ENCODE measurements at regions not wholly inside any gene's neighbourhood (a gene's known extent, or its start where the extent isn't known, plus 50 kb on each side); places are given as distances from the start of the nearest gene placed in this dataset.

DNA sequence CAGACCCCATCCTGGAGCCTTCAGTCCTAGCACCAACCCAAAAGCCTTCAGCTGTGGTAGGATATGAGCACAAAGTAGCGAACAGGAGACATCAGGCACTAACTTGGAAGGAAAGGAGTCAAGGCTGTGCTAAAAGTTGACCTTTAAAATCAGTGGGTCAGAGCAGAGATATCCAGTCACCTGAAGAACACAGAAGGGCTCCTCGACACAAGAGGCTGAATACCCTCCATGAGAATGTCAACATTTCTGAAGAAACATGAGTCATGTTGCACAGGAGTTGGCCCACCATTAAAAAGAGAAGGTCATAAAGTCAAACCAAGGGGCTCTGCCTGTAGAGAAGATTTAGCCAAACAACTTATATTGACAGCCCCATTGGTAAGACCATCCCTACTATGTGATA lies 172.5 kb downstream of the PLPP3 start:
- H3K9ac ChIP-seq (ENCODE audit: low read depth in 1 of 2, low read length in 2 of 2), result no peak overlapping the region
- no peaks in the 10 kb centered on the region for H3K9me3 ChIP-seq (ENCODE audit: control insufficient read depth in 1 of 2, low read length in 2 of 2)

DNA sequence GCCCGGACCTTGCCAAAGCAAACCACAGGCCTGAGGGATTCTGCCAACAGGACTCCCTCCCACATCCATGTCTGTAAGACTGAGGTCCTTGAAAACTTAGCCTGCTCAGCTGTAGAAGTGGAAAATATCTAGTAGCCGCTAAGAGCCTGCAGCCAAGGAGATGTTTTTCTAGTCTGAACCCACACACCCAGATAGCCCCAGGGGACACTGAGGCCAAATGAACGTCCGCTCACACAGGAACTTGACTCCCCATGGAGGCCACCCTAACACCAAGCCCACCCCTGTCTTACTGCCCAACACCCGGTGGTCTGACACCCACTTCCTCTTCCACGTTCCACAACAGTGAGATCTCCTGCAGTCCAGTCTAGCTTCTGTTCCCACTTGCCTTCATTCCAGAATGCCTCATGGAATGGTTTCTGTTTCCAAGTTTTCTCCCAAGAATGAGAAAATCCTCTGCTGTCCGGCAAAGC lies 174.8 kb downstream of the PLPP3 start:
- Histone ChIP-seq H3K9ac (ENCODE audit: low read depth in 1 of 2, low read length in 2 of 2) (no peak overlapping the region), H3K36me3 (ENCODE audit: control insufficient read depth in 1 of 2, insufficient read depth in 2 of 2, low read length in 2 of 2) (no peaks in the 10 kb centered on the region), H3K9me3 (ENCODE audit: control insufficient read depth in 1 of 2, low read length in 2 of 2) (no peaks in the 10 kb centered on the region), H3K4me3 (ENCODE audit: low read depth in 1 of 2, low read length in 2 of 2) (no peak overlapping the region), H3K27me3 (ENCODE audit: control insufficient read depth in 1 of 2, insufficient read depth in 2 of 2, low read length in 2 of 2) (no peaks in the 10 kb centered on the region), H3K4me1 (ENCODE audit: control insufficient read depth in 1 of 2, insufficient read depth in 2 of 2, low read length in 2 of 2) (peaks cover 0 to 4% of the 10 kb centered on the region in 2 donors), H3K27ac (ENCODE audit: low read depth, low read length) (no peak overlapping the region)

More for the DNA sequence above, 172.5 kb downstream of the PLPP3 start:
- H3K36me3 ChIP-seq (ENCODE audit: control insufficient read depth in 1 of 2, insufficient read depth in 2 of 2, low read length in 2 of 2), result no peaks in the 10 kb centered on the region
- H3K4me3 ChIP-seq (ENCODE audit: low read depth in 1 of 2, low read length in 2 of 2), result no peak overlapping the region
- no peaks in the 10 kb centered on the region for H3K27me3 ChIP-seq (ENCODE audit: control insufficient read depth in 1 of 2, insufficient read depth in 2 of 2, low read length in 2 of 2)
- H3K4me1 ChIP-seq (ENCODE audit: control insufficient read depth in 1 of 2, insufficient read depth in 2 of 2, low read length in 2 of 2), result peaks cover 0 to 4% of the 10 kb centered on the region in 2 donors
- H3K27ac ChIP-seq (ENCODE audit: low read depth, low read length), result no peak overlapping the region

DNA sequence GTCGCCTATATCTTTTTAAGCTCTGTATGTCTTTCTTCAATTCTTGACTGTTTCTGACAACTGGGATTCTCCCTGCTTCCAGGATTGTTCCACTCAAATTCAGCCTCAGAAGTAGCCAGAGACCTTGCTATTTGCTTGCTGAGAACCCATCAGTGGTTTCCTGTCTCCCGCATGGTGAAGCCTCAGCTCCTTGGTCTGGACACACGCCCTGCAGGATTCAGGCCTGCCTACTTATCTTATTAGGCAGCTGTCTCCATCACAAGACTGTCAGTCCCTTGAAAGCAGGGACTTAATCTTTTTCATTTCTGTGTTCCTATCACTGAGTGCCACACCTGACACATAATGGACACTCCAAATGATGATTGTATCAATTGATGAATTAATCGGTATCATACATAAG lies 175.3 kb downstream of the PLPP3 start:
- Histone ChIP-seq H3K4me3 (ENCODE audit: low read depth in 1 of 2, low read length in 2 of 2) (no peak overlapping the region), H3K9me3 (ENCODE audit: control insufficient read depth in 1 of 2, low read length in 2 of 2) (no peaks in the 10 kb centered on the region), H3K4me1 (ENCODE audit: control insufficient read depth in 1 of 2, insufficient read depth in 2 of 2, low read length in 2 of 2) (no peaks in the 10 kb centered on the region), H3K27ac (ENCODE audit: low read depth, low read length) (no peak overlapping the region), H3K36me3 (ENCODE audit: control insufficient read depth in 1 of 2, insufficient read depth in 2 of 2, low read length in 2 of 2) (no peaks in the 10 kb centered on the region), H3K27me3 (ENCODE audit: control insufficient read depth in 1 of 2, insufficient read depth in 2 of 2, low read length in 2 of 2) (no peaks in the 10 kb centered on the region), H3K9ac (ENCODE audit: low read depth in 1 of 2, low read length in 2 of 2) (no peak overlapping the region)

DNA sequence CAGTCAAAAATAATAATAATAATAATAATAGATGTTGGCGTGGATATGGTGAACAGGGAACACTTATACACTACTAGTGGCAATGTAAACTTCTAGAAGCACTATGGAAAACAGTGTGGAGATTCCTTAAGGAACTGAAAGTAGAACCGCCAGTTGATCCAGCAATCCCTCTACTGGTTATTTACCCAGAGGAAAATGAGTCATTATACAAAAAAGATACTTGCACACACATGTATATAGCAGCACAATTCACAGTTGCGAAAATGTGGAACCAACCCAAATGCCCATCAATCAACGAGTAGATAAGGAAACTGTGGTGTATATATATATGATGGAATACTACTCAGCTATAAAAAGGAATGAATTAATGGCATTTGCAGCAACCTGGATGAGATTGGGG lies 176.0 kb downstream of the PLPP3 start:
- no peak overlapping the region for H3K4me3 ChIP-seq (ENCODE audit: low read depth in 1 of 2, low read length in 2 of 2)
- no peak overlapping the region for H3K27ac ChIP-seq (ENCODE audit: low read depth, low read length)
- H3K9me3 ChIP-seq (ENCODE audit: control insufficient read depth in 1 of 2, low read length in 2 of 2), result no peaks in the 10 kb centered on the region
- no peak overlapping the region for H3K9ac ChIP-seq (ENCODE audit: low read depth in 1 of 2, low read length in 2 of 2)
- H3K27me3 ChIP-seq (ENCODE audit: control insufficient read depth in 1 of 2, insufficient read depth in 2 of 2, low read length in 2 of 2), result peaks cover 0 to 2% of the 10 kb centered on the region in 2 donors
- H3K4me1 ChIP-seq (ENCODE audit: control insufficient read depth in 1 of 2, insufficient read depth in 2 of 2, low read length in 2 of 2), result no peaks in the 10 kb centered on the region
- H3K36me3 ChIP-seq (ENCODE audit: control insufficient read depth in 1 of 2, insufficient read depth in 2 of 2, low read length in 2 of 2), result no peaks in the 10 kb centered on the region

DNA sequence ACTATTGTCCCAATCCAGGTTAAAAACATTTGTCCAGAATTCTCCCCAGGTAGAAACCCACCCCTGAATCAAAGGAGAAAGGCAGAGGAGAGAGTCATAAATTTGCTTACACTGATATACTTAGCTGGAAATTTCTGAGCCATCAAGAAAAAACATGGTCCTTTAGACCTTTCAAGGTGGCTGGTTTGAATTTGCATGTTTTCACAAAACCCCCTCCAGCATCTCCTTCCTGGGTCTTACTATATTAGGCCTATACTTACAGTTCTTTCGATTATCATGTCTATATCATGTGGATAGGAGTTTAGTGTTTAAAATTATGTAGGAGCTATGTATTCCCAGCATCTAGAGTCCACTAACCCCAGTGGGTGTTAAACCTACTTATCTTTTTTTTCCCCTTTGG lies 178.2 kb downstream of the PLPP3 start:
- no peak overlapping the region for H3K9ac ChIP-seq (ENCODE audit: low read depth in 1 of 2, low read length in 2 of 2)
- H3K4me3 ChIP-seq (ENCODE audit: low read depth in 1 of 2, low read length in 2 of 2), result no peak overlapping the region
- H3K27me3 ChIP-seq (ENCODE audit: control insufficient read depth in 1 of 2, insufficient read depth in 2 of 2, low read length in 2 of 2), result peaks cover 0 to 8% of the 10 kb centered on the region in 2 donors
- H3K9me3 ChIP-seq (ENCODE audit: control insufficient read depth in 1 of 2, low read length in 2 of 2), result no peaks in the 10 kb centered on the region
- H3K27ac ChIP-seq (ENCODE audit: low read depth, low read length), result no peak overlapping the region
- no peaks in the 10 kb centered on the region for H3K36me3 ChIP-seq (ENCODE audit: control insufficient read depth in 1 of 2, insufficient read depth in 2 of 2, low read length in 2 of 2)
- H3K4me1 ChIP-seq (ENCODE audit: control insufficient read depth in 1 of 2, insufficient read depth in 2 of 2, low read length in 2 of 2), result no peaks in the 10 kb centered on the region

DNA sequence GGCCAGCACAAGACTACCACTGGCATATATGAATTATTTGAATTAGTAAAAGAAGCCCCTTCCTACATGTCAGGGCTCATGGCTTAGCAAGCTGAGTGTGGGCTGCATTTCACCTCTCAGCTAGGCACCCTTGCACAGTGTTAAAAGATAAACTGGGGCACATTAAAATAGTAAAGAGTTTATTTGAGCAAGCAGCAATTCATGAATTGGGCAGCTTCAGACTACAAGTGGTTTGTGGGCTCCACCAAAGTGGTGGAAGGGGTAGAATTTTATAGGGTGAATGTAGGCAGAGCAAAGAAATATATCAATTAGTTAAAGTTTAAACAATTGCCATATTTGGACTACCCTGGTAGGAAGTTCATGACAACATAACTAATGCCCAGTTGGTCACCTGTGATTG lies 178.8 kb downstream of the PLPP3 start:
- Histone ChIP-seq H3K36me3 (ENCODE audit: control insufficient read depth in 1 of 2, insufficient read depth in 2 of 2, low read length in 2 of 2) (no peaks in the 10 kb centered on the region), H3K27ac (ENCODE audit: low read depth, low read length) (no peak overlapping the region), H3K27me3 (ENCODE audit: control insufficient read depth in 1 of 2, insufficient read depth in 2 of 2, low read length in 2 of 2) (peaks cover 0 to 8% of the 10 kb centered on the region in 2 donors), H3K4me1 (ENCODE audit: control insufficient read depth in 1 of 2, insufficient read depth in 2 of 2, low read length in 2 of 2) (no peaks in the 10 kb centered on the region), H3K9me3 (ENCODE audit: control insufficient read depth in 1 of 2, low read length in 2 of 2) (no peaks in the 10 kb centered on the region), H3K4me3 (ENCODE audit: low read depth in 1 of 2, low read length in 2 of 2) (no peak overlapping the region), H3K9ac (ENCODE audit: low read depth in 1 of 2, low read length in 2 of 2) (no peak overlapping the region)

DNA sequence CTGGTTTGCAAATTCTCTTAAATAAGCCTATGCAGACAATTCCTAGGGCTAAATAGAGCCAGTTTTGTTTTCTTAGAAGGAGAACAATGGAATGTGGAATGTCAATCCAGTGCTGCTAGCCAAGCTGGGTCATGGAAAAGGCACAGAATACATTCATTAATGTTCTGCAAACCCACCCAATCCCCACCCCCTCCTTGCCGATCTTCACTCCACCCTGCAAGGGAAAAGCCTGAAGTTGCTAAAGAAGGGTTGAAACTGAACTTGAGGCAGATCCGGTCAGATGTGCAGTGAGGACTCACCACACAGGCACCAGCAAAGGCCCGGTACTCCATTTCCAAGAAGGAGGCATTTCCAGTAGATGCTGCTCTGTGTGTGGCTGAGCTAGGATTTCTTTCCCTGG lies 179.6 kb downstream of the PLPP3 start:
- no peak overlapping the region for H3K4me3 ChIP-seq (ENCODE audit: low read depth in 1 of 2, low read length in 2 of 2)
- H3K27me3 ChIP-seq (ENCODE audit: control insufficient read depth in 1 of 2, insufficient read depth in 2 of 2, low read length in 2 of 2), result peaks cover 0 to 8% of the 10 kb centered on the region in 2 donors
- no peak overlapping the region for H3K27ac ChIP-seq (ENCODE audit: low read depth, low read length)
- H3K9ac ChIP-seq (ENCODE audit: low read depth in 1 of 2, low read length in 2 of 2), result no peak overlapping the region
- H3K36me3 ChIP-seq (ENCODE audit: control insufficient read depth in 1 of 2, insufficient read depth in 2 of 2, low read length in 2 of 2), result no peaks in the 10 kb centered on the region
- H3K9me3 ChIP-seq (ENCODE audit: control insufficient read depth in 1 of 2, low read length in 2 of 2), result no peaks in the 10 kb centered on the region
- H3K4me1 ChIP-seq (ENCODE audit: control insufficient read depth in 1 of 2, insufficient read depth in 2 of 2, low read length in 2 of 2), result no peaks in the 10 kb centered on the region

DNA sequence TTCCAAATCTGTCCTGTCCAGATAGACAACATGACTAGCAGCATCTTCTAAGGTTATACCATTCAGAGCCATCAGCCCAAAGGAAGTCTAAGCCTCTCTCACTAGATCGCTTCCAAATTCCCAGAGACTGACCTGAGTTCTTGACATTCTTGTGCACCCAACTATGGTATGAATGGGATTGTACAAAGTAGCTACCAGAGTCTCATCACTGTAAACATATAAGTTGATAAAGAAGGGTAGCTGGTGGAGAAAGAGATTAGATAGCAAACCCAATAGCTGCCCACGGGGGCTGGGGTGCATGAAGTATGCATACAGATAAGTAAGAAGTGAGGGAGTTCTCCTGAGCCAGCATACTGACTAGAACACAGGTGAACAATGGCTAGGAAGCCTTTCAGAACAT lies 180.0 kb downstream of the PLPP3 start:
- no peak overlapping the region for H3K27ac ChIP-seq (ENCODE audit: low read depth, low read length)
- H3K4me1 ChIP-seq (ENCODE audit: control insufficient read depth in 1 of 2, insufficient read depth in 2 of 2, low read length in 2 of 2), result no peaks in the 10 kb centered on the region
- H3K27me3 ChIP-seq (ENCODE audit: control insufficient read depth in 1 of 2, insufficient read depth in 2 of 2, low read length in 2 of 2), result peaks cover 0 to 8% of the 10 kb centered on the region in 2 donors
- H3K9ac ChIP-seq (ENCODE audit: low read depth in 1 of 2, low read length in 2 of 2), result no peak overlapping the region
- no peaks in the 10 kb centered on the region for H3K9me3 ChIP-seq (ENCODE audit: control insufficient read depth in 1 of 2, low read length in 2 of 2)
- no peak overlapping the region for H3K4me3 ChIP-seq (ENCODE audit: low read depth in 1 of 2, low read length in 2 of 2)
- no peaks in the 10 kb centered on the region for H3K36me3 ChIP-seq (ENCODE audit: control insufficient read depth in 1 of 2, insufficient read depth in 2 of 2, low read length in 2 of 2)

DNA sequence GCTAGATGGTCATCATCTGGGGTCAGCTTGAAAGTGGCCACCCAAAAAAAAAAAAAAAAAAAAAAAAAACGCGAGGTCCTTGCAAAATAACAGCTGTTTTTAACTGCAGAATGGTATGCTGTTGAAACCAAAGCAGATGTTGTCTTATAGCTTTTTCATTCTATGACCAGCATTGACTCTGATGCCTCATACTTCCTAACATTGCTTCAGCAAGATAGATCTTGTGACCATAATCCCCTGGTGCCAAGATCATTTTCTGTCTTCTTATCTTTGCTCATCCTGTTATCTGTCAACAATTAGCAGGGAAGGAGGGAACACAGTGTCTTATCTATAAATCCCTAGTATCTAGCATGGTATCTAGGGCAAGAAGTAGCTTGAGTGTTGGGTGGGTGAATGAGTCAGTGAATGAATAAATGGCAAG lies 181.5 kb downstream of the PLPP3 start:
- Histone ChIP-seq H3K36me3 (ENCODE audit: control insufficient read depth in 1 of 2, insufficient read depth in 2 of 2, low read length in 2 of 2) (no peaks in the 10 kb centered on the region), H3K9me3 (ENCODE audit: control insufficient read depth in 1 of 2, low read length in 2 of 2) (no peaks in the 10 kb centered on the region), H3K27me3 (ENCODE audit: control insufficient read depth in 1 of 2, insufficient read depth in 2 of 2, low read length in 2 of 2) (peaks cover 0 to 8% of the 10 kb centered on the region in 2 donors), H3K9ac (ENCODE audit: low read depth in 1 of 2, low read length in 2 of 2) (no peak overlapping the region), H3K27ac (ENCODE audit: low read depth, low read length) (no peak overlapping the region), H3K4me1 (ENCODE audit: control insufficient read depth in 1 of 2, insufficient read depth in 2 of 2, low read length in 2 of 2) (no peaks in the 10 kb centered on the region), H3K4me3 (ENCODE audit: low read depth in 1 of 2, low read length in 2 of 2) (no peak overlapping the region)

DNA sequence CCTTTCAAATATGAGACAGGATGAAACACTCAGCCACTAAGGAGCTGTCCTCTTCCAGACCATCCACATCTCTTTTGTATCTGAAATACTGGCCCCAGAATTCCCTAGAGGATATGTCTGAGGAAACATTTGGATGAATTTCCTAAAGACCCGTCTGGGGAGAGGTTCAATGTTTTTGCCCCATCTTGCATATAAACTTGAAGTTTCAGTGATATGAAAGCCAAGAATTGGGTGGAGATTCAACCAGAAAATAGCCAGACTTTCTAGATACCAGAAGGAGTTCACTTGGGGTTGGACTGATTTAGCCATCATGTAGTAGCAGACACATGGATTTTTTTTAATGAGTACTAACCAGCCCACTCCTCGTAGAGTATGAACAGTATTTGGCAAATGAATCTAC lies 182.0 kb downstream of the PLPP3 start:
- Histone ChIP-seq H3K9me3 (ENCODE audit: control insufficient read depth in 1 of 2, low read length in 2 of 2) (no peaks in the 10 kb centered on the region), H3K27me3 (ENCODE audit: control insufficient read depth in 1 of 2, insufficient read depth in 2 of 2, low read length in 2 of 2) (peaks cover 0 to 8% of the 10 kb centered on the region in 2 donors), H3K36me3 (ENCODE audit: control insufficient read depth in 1 of 2, insufficient read depth in 2 of 2, low read length in 2 of 2) (no peaks in the 10 kb centered on the region), H3K4me3 (ENCODE audit: low read depth in 1 of 2, low read length in 2 of 2) (no peak overlapping the region), H3K9ac (ENCODE audit: low read depth in 1 of 2, low read length in 2 of 2) (no peak overlapping the region), H3K27ac (ENCODE audit: low read depth, low read length) (no peak overlapping the region), H3K4me1 (ENCODE audit: control insufficient read depth in 1 of 2, insufficient read depth in 2 of 2, low read length in 2 of 2) (no peaks in the 10 kb centered on the region)

DNA sequence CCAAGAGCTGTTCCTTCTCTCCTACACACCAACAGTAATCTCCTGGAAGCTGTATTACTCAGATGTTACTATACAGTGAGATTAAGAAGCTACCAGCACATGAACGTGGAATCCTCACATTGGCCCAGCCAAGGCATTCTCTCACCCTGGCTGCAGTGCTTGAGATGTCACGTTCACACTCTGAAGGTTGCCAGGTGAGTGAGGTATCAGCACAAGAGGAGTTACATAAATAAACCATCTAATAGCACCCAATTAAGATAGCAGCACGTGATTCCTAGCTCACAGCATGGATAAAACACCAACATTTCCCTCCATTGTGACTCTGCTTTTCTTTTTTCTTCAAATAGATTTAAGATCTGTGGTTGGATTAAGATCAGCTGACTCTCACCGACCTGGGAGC lies 182.8 kb downstream of the PLPP3 start:
- Histone ChIP-seq H3K27ac (ENCODE audit: low read depth, low read length) (no peak overlapping the region), H3K36me3 (ENCODE audit: control insufficient read depth in 1 of 2, insufficient read depth in 2 of 2, low read length in 2 of 2) (no peaks in the 10 kb centered on the region), H3K4me3 (ENCODE audit: low read depth in 1 of 2, low read length in 2 of 2) (no peak overlapping the region), H3K9ac (ENCODE audit: low read depth in 1 of 2, low read length in 2 of 2) (no peak overlapping the region), H3K9me3 (ENCODE audit: control insufficient read depth in 1 of 2, low read length in 2 of 2) (no peaks in the 10 kb centered on the region), H3K4me1 (ENCODE audit: control insufficient read depth in 1 of 2, insufficient read depth in 2 of 2, low read length in 2 of 2) (no peaks in the 10 kb centered on the region), H3K27me3 (ENCODE audit: control insufficient read depth in 1 of 2, insufficient read depth in 2 of 2, low read length in 2 of 2) (peaks cover 0 to 8% of the 10 kb centered on the region in 2 donors)
